Breast epithelium (tissue), 4 donors: ENCODE measurements at regions not wholly inside any gene's neighbourhood (a gene's known extent, or its start where the extent isn't known, plus 50 kb on each side); places are given as distances from the start of the nearest gene placed in this dataset.
"Not testable (repeated sequence)": the region's sequence is repeated elsewhere in the genome, so short reads cannot be mapped to it uniquely, and the experiment has no call there.

Experiments
- DNase-seq, 2 donors: peaks; one replicate each; pipeline ENCODE4 v3.0.0-alpha.2; 2019; ENCODE audit warnings: low spot score in 2 of 2
- H3K27ac ChIP-seq, 2 donors: fragments of 200-600 bp; sonication (generic) in 1 of 2; one replicate each; pipeline ENCODE4 v1.5.1; 2016 to 2019; ENCODE audit warnings: mild to moderate bottlenecking in 1 of 2
- H3K27me3 ChIP-seq, 2 donors: fragments of 200-600 bp; sonication (generic) in 1 of 2; one replicate each; pipeline versions ENCODE4 v1.5.1 to v1.6.0; 2017 to 2019; ENCODE audit warnings: control low read depth in 1 of 2, mild to moderate bottlenecking in 1 of 2
- H3K36me3 ChIP-seq: fragments of 200-600 bp; one replicate; pipeline ENCODE4 v1.5.1; 2019
- H3K4me1 ChIP-seq, 2 donors: fragments of 200-600 bp; sonication (generic); one replicate each; pipeline ENCODE4 v1.5.1; 2016 to 2019; ENCODE audit warnings: control low read depth in 1 of 2
- H3K4me3 ChIP-seq, 3 donors: fragments of 200-600 bp; sonication (generic); 1 replicate in 2 of 3; 2 replicates in 1 of 3; pipeline ENCODE4 v1.5.1; 2016 to 2019; ENCODE audit warnings: mild to moderate bottlenecking in 3 of 3, moderate library complexity in 2 of 3
- H3K9me3 ChIP-seq, 2 donors: fragments of 200-600 bp; sonication (generic) in 1 of 2; one replicate each; pipeline ENCODE4 v1.5.1; 2016 to 2019; ENCODE audit warnings: control low read depth in 1 of 2
- CTCF ChIP-seq, 3 donors: fragments of 450-650 bp; IDR thresholded peaks; one replicate each; pipeline ENCODE4 v1.5.1; 2016 to 2017; ENCODE audit warnings: antibody characterized with exemption in 3 of 3, mild to moderate bottlenecking in 3 of 3, moderate library complexity in 3 of 3
- POLR2A ChIP-seq: fragments of 450-650 bp; IDR thresholded peaks from one replicate; pipeline ENCODE4 v1.6.1; 2016; ENCODE audit warnings: antibody characterized with exemption, mild to moderate bottlenecking, moderate library complexity
- POLR2AphosphoS5 ChIP-seq, 3 donors: sonication (generic); formaldehyde crosslinking; IDR thresholded peaks; one replicate each; pipeline ENCODE4 v1.6.1; 2017; ENCODE audit warnings: antibody characterized with exemption in 3 of 3
- intact Hi-C: fragments of 100-400 bp; cut with DNase I; formaldehyde crosslinking; loops from one replicate; pipeline ENCODE4 v1.15.1; 2023; ENCODE audit warnings: low total_unique reads

GRCh38 chr1:194846488-194846887 is 1660.1 kb upstream of the B3GALT2 start:
- intact Hi-C loops = no loop called here

GRCh38 chr1:194843077-194843476 is 1656.7 kb upstream of the B3GALT2 start:
- Histone ChIP-seq H3K36me3 (no peaks in the 10 kb centered on the region), H3K4me1 (no peaks in the 10 kb centered on the region), H3K9me3 (no peaks in the 10 kb centered on the region), H3K4me3 (no peak overlapping the region), H3K27ac (no peak overlapping the region), H3K27me3 (no peaks in the 10 kb centered on the region)
- no peak for TF ChIP-seq POLR2AphosphoS5 (IDR thresholded peaks at IDR 0.05)
- no peak for TF ChIP-seq CTCF (IDR thresholded peaks at IDR 0.05)
- TF ChIP-seq POLR2A = no peak
- no peak for DNase-seq
- intact Hi-C loops = no loop called here

More at GRCh38 chr1:194846488-194846887, 1660.1 kb upstream of the B3GALT2 start:
- Histone ChIP-seq H3K27me3 (no peaks in the 10 kb centered on the region), H3K27ac (no peak overlapping the region), H3K4me3 (no peak overlapping the region), H3K9me3 (no peaks in the 10 kb centered on the region), H3K36me3 (no peaks in the 10 kb centered on the region), H3K4me1 (no peaks in the 10 kb centered on the region)
- no peak for TF ChIP-seq POLR2A
- no peak for TF ChIP-seq CTCF (IDR thresholded peaks at IDR 0.05)
- no peak for TF ChIP-seq POLR2AphosphoS5 (IDR thresholded peaks at IDR 0.05)
- no peak for DNase-seq

GRCh38 chr1:194833111-194833510 is 1646.7 kb upstream of the B3GALT2 start:
- no peaks in the 10 kb centered on the region for H3K9me3 ChIP-seq
- no peaks in the 10 kb centered on the region for H3K4me1 ChIP-seq
- no peaks in the 10 kb centered on the region for H3K36me3 ChIP-seq
- DNase-seq = no peak
- intact Hi-C loops = no loop called here
- no peak overlapping the region for H3K27ac ChIP-seq
- no peak overlapping the region for H3K4me3 ChIP-seq
- H3K27me3 ChIP-seq = no peaks in the 10 kb centered on the region
- TF ChIP-seq POLR2A (no peak), POLR2AphosphoS5 (IDR thresholded peaks at IDR 0.05) (no peak), CTCF (IDR thresholded peaks at IDR 0.05) (no peak)

GRCh38 chr1:194831595-194831994 is 1645.2 kb upstream of the B3GALT2 start:
- H3K27me3 ChIP-seq, H3K9me3 ChIP-seq, H3K4me3 ChIP-seq, DNase-seq, H3K36me3 ChIP-seq, H3K27ac ChIP-seq, H3K4me1 ChIP-seq, intact Hi-C loops: not testable (repeated sequence)

- Histone ChIP-seq H3K9me3 (no peaks in the 10 kb centered on the region), H3K4me3 (no peak overlapping the region), H3K4me1 (no peaks in the 10 kb centered on the region), H3K27ac (no peak overlapping the region), H3K36me3 (no peaks in the 10 kb centered on the region), H3K27me3 (no peaks in the 10 kb centered on the region)
- TF ChIP-seq POLR2AphosphoS5 (IDR thresholded peaks at IDR 0.05) = no peak
- TF ChIP-seq POLR2A = no peak
- TF ChIP-seq CTCF (IDR thresholded peaks at IDR 0.05) = no peak
- intact Hi-C loops = no loop called here
- no peak for DNase-seq
Observed at GRCh38 chr1:194830387-194830786, 1644.0 kb upstream of the B3GALT2 start.

GRCh38 chr1:194829492-194829891 is 1643.1 kb upstream of the B3GALT2 start:
- intact Hi-C loops = no loop called here
- TF ChIP-seq POLR2AphosphoS5 (IDR thresholded peaks at IDR 0.05) (no peak), CTCF (IDR thresholded peaks at IDR 0.05) (no peak), POLR2A (no peak)
- DNase-seq = no peak

More at GRCh38 chr1:194829492-194829891, 1643.1 kb upstream of the B3GALT2 start:
- Histone ChIP-seq H3K27me3 (no peaks in the 10 kb centered on the region), H3K4me1 (no peaks in the 10 kb centered on the region), H3K9me3 (no peaks in the 10 kb centered on the region), H3K36me3 (no peaks in the 10 kb centered on the region), H3K4me3 (no peak overlapping the region), H3K27ac (no peak overlapping the region)
